Cerebellar cortex (tissue), 1 donor: ENCODE measurements at regions not wholly inside any gene's neighbourhood (a gene's known extent, or its start where the extent isn't known, plus 50 kb on each side); places are given as distances from the start of the nearest gene placed in this dataset.

ENCODE experiments used
- DNase-seq: peaks from one replicate; pipeline ENCODE4 v3.0.0-alpha.2; 2015; ENCODE audit warnings: low spot score

DNA sequence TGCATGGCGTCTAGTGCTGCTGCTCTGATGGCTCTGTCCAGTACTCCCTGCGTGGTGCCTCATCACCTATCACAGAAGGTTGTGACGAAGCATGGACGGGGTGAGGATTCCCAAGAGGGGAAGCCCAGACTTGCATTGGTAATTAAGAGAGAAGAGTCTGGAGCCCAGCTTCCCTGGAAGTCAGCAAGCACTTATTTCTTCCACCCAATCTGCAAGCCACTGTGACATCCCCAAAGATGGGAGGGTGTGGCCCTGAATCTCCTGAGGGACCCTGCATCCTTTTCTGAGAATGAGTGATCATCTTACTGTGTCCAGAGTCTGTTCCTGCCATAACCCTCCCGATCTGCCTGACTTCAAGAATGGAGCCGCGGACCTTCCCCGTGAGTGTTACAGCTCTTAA, 166.7 kb downstream of the PTPN20 start:
- DNase-seq = no peak

DNA sequence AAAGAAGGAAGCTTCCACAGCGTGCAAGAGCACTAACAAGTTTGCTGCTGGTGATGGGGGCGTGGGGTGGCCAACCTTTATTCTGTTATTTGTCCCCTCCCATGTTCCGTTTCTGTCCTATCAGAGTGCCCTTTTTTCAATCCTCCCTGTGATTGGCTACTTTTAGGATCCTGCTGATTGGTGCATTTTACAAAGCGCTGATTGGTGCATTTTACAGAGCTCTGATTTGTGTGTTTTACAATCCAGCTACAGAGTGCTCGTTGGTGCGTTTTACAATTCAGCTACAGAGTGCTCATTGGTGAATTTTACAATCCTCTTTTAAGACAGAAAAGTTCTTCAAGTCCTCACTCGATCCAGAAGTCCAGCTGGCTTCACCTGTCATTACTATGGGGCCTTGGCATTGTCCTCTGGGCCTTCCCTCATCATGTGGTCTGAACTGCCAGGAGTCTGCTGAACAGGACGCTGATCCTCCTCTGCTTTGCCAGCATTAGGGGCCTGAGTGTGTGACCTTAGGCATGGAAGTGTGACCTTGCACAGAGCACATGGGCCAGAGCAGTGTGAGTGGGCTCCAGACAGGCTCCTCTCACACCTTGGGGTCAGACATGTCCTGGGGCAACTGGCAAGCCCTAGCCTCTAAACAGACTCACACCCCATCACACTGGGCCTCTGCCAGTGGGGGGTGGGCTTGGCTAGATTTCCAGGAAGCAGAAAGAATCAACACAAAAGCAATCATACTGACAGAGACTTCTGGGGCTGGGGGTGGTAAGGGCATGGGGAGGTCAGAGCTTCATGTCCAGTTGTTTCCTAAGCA, 167.4 kb downstream of the PTPN20 start:
- DNase-seq = no peak

DNA sequence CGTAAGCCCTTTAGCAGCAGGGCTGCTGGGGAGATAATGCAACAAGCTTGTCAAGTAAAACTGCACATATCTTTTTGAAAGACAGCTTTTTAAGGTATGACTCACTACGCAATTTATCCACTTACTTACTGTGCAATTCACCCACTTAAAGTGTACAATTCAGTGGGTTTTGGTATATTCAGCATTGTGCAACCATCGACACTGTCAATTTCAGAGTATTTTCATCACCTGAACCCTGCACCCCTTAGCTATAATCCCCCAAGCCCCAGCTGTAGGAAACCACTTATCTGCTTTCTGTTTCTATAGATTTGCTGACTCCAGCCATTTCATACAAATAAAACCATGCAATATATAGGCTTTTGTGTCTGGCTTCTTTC, 168.0 kb downstream of the PTPN20 start:
- no peak for DNase-seq

DNA sequence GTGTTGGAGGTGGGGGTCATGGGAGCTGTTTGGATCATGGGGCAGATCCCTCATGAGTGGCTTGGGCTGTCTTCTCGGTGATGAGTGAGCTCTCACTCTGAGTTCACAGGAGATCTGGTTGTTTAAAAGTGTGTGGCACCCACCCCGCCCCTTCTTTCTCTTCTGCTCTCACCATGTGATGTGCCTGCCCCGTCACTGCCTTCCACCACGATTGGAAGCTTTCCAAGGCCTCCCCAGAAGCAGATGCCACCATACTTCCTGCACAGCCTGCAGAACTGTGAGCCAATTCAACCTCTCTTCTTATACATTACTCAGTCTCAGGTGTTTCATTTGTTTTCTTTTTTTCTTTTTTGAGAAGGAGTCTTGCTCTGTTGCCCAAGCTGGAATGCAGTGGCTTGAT, 170.0 kb downstream of the PTPN20 start:
- DNase-seq = no peak

DNA sequence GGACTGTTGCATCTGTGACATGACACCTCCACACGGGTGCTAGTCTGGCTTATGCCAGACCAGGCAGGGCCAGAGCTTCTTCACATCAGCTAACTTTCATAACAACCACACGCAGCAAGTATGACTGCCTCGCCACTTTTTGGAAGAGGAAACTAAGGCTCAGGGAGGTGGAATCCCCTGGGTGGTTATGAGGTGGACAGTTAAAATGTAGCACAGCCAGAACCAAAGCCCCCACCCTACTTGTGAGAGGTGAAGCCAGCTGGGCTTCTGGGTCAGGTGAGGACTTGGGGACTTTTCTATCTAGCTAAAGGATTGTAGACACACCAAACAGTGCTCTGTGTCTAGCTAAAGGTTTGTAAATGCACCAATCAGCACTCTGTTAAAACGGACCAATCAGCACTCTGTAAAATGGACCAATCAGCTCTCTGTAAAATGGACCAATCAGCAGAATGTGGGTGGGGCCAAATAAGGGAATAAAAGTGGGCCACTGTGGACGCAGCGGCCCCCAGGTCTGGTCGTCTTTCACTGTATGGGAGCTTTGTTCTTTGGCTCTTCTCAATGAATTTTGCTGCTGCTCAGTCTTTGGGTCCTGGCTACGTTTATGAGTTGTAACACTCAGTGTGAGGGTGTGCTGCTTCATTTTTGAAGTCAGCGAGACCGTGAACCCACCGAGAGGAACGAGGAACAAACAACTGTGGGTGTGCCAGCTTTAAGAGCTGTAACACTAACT, 171.0 kb downstream of the PTPN20 start:
- DNase-seq = no peak

DNA sequence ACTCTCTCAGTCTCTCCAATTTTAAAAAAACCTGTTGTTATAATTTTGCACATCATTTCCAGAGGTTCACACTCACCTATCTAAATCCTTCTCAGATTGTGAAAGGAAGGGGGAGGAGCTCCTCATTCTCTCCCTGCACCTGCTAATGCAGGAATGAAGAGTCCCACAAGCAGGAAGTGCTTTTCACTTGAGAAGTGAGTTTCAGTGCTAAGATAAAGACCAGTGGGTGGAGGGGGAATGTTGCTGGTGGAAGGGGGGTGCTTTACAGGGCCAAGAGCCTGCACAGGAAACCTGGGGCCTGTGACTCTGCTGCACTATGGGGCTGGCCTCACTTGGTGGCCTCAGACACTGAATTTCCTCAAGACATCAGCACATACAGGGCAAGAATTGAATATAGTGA, 176.4 kb downstream of the PTPN20 start:
- DNase-seq = no peak

DNA sequence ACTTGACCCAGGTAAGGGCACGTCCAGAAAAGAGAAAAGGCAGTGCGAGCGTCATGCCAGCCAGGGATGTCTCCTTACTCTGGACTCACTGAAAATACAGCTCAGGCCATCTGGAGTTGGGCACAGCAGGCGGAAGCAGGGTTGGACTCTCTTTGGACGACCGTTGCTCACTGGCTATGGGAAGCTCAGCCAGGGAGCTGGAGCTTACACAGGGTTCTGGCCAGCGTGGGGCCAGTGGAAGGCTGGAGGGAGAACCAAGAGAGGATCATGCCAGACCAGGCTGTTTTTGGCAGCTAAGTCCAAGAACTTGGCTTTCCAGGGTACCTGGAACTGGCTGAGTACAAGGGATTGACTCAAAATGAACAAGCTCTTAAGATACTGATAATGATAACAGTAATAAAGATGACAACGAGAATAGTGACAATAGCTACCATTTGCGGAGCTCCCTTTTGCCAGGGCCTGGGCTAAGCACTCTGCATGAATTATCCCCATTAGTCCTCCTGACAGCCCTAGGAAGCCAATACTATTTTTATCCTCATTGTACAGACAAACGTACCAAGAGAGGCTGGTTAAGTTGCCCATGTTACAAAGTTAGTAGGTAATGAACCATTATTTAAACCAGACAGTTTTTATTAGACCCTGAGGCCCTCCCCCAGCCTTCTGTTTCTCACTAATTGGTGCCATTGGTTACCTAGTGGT, 177.6 kb downstream of the PTPN20 start:
- DNase-seq = peak; percentile 52

DNA sequence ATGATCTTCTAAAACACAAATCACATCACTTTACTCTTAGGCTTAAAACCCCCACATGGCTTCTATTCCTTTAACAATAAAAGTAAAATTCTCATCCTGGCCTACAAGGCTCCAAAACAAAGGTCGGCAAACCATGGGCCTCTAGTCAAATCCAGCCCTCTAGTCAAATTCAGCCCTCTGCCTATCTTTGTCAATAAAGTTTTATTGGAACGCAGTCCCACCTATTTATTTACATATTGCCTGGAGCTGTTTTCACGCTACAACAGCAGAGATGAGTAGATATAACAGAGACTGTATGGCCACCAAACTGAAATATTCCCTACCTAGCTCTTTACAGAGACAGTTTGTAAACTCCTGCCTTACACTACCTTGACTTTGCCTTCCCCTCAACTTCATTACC, 178.8 kb downstream of the PTPN20 start:
- DNase-seq = no peak

DNA sequence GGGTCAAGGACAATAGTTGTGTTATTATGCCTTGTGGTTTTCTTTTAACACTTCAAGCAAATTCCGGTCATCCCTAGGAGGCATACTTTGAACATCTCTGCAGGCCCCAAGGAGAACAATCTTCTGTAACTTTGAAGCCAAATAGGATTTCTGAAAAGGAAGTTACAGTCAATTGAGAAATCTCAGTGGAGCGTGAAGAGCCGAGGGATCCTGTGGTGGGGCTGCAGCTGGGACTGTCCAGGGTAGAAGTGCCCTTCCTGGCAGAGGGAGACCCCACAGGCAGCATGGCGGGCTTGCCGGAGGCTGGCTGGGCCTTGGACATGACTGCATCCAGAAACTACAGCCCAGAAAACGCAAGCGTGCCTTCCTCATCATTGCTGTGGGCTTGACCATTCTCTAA, 179.7 kb downstream of the PTPN20 start:
- DNase-seq = no peak

DNA sequence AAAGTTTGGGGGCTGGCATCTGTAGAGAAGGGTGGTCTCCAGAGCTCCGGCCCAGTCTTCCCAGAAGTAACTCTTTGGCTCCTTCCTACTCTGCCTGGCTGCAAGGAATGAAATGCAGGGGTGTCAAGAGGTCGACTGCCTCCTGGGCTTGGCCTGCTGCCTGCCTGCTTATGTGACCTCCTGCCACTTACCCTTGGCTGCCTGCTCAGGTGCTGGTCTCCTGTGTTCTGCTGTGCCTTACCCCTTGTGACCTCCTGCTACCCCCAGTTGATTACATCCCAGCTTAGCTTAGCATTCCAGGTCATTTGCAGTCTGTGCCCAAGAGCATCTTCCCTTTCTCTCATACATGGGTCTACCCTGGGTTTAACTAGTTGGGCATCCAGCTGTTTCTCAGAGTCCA, 180.2 kb downstream of the PTPN20 start:
- DNase-seq = no peak

DNA sequence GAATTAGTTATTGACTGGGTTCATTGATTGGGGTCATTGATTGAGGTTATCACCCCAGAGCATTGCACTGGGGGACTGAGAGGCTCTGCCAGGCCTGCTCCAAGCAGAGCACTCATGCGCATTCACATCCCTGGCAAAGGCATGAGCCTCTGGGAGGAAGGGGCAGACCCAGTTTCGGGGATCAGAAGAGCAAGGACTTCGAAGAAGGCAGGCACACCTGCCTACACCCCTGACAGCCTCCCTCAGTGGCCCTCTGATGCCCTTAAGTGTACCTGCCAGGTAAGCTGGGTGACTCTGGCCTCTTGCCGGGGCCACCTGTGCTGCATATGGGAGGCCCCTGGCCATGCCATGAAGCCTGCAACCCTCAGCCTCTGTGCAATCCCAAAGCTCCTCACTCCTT, 181.1 kb downstream of the PTPN20 start:
- no peak for DNase-seq

DNA sequence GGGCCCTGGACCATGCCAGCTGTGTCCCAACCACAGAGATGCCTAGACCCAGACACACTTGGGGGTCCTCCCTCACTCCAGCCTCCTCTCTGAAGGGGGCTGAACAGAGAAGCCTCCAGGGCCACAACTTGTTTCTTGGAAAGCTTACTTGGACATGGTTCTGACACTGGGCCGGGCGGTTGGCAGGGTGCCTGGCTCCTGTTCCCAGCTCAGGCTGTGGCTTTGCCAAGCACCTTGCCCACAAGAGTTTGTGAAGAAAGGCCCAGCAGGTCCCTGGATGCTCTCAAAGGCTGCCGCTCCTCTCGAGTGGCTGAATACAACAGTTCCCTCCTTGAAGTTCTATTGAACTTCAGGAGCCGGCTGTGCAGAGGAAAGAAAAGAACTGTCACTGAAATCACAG, 181.6 kb downstream of the PTPN20 start:
- peak; percentile 8 for DNase-seq

DNA sequence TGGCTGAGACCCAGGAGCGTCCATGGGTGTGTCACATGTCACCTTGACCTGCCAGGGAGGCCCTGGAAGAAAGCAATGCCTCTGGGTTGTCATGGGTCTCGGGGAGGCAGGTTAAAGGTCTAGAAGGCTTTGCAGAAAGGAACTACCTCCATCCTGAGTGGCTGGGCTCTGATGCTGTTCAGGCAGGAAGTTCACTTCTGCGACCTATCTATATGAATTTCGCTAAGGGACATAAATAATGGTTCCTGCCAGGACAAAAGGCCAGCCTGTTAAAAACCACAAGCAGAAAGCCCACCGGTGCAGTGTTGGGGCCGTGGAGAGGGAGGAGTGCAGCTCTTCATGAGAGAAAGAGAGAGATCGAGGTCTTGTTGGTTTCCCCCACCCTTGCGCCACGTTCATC, 182.9 kb downstream of the PTPN20 start:
- DNase-seq = no peak

DNA sequence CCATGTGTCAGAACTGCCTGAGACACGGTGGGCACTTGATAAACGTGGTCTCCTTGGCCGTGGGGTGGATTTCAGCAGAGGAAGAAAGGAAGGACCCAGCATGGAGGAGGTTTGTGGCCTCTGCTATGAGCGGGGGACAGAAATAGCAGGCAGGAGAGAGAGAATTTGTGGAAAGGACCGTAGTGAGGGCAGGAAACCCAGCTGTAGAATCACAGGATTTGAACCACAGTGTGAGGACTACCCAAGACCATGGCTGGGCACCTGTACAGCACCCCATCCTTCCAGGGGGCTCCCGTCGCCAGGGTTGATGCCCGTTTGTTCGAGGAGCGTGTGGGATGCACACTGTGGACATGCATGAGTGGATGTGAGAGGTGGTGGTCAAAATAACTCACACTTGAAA, 183.4 kb downstream of the PTPN20 start:
- no peak for DNase-seq

DNA sequence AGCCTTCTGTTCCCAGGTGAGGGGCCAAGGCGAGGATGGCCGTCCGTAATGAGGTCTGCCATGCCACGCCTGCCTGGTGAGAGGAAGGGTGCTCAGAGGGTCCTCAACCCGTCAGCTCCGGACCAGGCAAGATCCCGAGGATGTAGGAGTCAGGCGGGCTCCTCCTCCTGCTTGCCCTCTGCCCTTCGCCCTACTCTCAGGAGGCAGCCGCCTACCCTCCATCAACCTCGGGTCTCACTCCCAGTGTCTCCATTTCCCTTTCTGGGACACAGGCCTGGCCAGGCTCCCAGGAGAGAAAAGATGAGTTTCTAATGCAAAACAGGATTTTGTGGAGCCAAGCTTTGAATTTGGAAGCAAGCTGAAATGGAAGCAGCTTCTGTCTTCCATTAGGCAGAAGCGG, 184.0 kb downstream of the PTPN20 start:
- no peak for DNase-seq

DNA sequence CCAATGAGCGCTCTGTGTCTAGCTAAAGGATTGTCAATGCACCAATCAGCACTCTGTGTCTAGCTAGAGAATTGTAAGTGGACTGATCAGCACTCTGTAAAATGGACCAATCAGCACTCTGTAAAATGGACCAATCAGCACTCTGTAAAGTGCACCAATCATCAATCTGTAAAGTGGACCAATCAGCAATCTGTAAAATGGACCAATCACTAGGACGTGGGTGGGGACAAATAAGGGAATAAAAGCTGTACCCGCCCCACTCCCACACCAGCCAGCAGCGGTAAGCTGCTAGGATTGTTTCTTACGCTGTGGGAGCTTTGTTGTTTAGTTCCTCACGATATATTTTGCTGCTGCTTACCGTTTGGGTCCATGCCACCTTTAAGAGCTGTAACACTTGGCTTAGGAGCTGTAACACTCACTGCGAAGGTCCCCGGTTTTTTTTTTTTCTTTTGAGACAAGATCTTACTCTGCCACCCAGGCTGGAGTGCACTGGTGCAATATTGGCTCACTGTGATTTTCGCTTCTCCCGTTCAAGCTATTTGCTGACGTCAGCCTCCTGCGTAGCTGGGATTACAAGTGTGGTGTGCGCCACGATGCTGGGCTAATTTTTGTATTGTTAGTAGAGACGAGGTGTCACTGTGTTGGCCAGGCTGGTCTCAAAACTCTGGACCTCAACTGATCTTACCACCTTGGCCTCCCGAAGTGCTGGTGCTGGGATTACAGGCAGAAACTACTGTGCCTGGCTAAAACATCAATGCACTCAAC, 184.8 kb downstream of the PTPN20 start:
- no peak for DNase-seq

DNA sequence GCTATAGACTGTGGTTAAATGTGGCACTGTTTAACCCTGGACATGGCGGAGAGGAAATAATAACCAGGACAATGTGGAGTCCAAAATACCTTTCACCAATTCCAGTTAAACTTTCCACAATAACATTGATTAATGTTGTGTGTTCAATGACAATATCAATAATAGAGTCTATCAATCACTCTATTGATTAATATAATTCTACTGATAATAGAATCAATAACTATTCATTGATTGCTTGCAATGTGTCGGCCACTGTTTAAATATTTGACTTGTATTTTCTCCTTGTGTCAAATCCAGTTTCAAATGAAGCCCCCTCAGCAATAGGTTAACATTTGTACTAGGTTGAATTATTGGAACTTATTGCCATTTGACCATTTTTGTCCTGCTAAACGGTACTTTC, 187.0 kb downstream of the PTPN20 start:
- DNase-seq = no peak

DNA sequence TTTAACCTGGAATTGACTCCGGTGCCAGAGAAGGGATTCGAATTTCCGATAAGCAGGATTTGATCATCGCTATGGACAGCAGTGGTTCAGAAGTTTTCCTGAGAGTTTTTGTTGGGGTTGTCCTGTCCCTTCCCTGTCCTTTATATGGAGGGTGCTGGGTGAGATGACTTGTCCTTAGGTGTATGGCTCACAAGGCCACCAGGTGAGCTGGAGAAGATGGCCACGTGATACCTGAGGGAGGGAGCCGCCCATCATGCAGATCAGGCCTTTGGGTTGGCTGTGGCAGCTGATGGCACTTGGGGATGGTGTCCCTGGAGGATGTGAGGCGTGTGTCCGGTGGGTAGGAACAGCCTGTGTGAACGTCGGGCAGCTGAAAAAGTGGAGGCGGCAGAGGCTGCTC, 187.7 kb downstream of the PTPN20 start:
- no peak for DNase-seq

DNA sequence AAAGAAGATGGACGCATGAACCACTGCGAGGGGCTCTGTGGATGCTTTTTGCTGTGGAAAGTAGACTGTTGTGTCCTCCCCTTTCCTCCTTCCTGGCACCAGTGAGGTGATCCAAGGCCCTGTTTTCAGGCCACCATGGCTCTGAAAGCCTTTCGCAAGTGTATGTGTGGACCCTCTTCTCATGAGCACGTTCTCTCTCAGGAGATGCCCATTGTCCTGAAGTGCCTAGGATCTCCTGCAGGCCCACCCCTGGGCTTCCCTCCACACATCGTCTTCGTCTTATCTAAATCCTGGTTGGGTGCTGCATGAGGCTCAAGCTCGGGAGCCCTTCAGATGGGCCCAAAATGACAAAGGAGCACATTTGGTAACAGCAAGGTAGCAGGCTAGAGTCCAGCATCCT, 188.2 kb downstream of the PTPN20 start:
- no peak for DNase-seq

DNA sequence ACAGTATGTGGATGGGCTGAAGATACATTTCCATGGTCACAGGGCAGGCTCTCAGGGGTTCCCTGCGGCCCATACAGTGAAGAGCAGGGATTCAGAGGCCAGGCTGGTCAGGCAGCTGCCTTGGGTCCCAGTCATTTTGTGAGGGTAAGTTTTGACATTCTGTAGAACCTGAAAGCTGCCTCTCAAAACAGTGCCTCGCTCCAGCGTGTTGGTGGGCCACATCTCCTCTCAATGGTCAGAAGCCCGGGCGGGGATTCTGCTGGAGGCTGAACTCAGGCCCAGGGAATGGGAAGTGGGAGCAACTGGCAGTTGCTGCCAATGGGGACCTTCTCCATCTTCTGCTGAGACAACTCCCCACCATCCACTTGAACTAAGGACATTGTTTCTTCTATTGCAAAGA, 190.0 kb downstream of the PTPN20 start:
- no peak for DNase-seq

DNA sequence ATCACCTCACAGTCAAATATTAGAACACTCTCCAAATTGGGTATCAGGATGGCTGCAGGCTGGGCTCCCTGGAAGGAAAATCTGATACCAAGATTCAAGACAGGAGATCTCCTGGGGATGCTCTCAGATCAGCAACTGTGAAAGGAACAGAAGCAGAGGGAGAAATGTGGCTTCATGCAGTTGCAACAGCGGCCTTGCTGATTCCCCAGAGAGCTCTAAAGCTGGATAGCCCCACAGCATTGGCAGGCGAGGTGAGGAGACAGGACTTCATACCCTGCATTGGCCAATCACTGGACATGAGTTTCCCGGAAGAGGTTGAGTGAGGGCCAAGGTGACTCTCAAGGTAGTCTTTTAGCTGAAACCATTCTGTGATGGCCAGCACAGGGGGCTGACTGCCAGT, 190.6 kb downstream of the PTPN20 start:
- DNase-seq = no peak

DNA sequence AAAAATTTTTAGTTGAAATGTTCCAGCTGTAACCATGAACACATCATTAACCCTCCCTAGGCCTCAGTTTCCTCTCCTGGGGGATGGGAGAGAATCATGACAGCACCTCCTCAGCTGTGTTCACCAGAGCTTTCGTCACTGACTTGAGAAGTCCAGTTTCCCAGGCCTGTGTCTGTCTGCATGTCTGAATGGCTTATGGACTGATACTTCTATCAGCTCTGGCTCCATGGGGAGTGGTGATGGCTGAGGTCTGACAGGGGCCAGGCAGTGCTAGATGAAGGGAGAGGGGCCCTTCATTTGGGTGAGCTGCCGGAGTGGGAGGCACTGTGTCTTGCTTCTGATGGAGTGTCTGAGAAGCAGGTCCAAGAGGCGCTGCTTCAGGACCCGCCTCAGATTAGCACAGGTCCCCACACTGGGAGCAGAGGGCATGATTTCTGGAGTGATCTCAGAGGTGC, 192.9 kb downstream of the PTPN20 start:
- DNase-seq = no peak
